GM19193 (cell line): ENCODE measurements at regions not wholly inside any gene's neighbourhood (a gene's known extent, or its start where the extent isn't known, plus 50 kb on each side); places are given as distances from the start of the nearest gene placed in this dataset.
A peak's percentile ranks its signal among the peaks of the same experiment; 100 is the strongest.

Experiments
- POLR2A ChIP-seq: IDR thresholded peaks from 4 replicates; pipeline ENCODE4 v1.6.1; 2011; ENCODE audit not compliant: insufficient read depth, insufficient read length; ENCODE audit errors: extremely low read depth

DNA sequence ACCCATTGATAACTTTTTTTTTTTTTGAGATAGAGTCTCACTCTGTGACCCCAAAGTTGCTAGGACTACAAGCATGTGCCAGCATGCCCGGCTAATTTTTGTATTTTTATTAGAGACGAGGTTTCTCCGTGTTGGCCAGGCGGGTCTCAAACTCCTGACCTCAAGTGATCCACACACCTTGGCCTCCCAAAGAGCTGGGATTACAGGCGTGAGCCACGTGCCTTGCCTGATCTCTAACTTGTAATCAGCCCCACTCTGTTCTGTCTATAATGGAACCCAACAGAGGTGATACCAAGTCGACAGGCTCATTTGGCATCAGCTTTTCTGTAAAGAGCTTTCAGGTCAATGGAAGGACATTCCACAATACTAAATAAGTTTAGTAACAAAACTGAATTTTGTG, 99.4 kb downstream of the HFE start:
- TF ChIP-seq POLR2A = no peak

DNA sequence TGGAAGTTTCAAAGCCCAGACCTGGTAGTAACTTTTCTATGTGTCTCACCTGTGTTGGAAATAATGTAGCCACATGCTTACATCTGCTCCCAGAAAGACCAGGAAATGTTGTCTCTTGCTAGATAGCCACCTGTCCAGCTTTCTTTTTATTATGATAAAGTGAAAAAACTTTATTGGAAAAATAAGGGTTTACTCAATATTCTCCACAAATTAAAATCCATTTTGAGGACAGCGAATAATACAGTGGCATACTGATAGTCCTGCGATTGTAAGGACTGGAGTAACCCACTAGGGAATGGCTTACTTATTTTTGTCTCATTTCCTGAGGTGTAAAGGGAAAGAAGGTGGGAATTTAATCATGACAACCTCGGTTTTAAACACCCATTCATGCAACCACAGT, 100.1 kb downstream of the HFE start:
- TF ChIP-seq POLR2A = no peak

DNA sequence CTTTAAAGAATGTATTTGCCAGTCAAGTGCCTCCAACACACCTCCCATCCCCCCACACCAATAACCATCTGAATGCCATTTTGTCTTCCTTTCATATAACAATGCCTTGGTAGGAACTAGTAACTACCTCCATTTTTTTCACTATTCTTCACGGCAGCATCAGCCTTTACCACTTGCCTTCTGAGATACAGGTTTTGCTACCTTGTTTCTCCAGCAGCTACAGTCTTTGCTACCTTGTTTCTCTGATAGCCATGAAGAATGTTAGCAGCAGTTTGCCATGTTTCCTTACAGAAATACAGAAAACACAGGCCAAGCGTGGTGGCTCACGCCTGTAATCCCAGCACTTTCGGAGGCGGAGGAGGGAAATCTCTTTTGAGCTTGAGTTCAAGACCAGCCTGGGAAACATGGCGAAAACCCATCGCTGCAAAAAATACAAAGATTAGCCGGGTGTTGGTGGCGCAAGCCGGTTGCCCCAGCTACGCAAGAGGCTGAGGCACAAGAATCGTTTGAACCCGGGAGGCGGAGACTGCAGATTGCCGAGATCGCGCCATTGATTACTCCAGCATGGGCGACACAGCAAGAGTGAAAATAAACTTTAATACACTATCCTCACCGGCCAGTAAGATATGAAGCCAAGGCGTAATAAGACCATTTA, 100.9 kb downstream of the HFE start:
- TF ChIP-seq POLR2A = no peak

DNA sequence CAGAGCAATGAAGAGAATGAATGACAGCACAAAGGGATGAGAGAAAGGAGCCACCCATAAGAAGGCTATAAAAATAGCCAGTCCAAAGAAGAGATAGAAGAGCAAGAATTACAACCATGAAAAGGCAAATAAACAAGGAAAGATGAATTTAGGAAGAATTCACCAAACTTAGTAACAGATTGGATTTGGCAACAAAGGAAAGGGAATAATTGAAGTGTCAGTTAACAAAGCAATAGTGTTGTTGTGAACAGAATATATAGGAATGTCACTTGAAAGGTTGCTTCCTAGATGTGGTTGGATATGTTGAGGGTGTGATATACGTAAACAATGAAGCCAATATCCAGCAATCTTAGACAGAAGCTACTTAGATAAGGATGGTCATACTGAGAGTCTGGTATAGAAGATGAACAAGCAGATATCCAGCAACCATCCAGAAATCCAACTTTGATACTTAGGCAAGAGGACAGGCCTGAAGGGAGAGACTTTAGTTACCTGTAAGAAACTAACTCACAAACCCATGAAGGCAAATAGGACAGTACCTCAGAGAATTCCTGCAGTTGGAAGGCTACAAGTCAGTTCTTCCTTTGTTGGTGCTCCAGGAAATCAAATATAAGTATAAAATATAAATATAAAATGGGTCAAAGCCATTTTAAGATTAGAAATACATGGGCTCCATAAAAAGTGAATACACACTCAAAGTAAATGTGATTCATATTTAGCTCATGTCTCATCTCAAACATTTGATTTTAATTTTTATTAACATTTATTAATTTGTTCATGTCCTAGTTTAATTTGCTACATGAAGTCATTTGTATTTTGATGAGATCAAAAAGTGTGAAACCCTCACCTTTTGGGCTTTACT, 106.5 kb downstream of the HFE start:
- no peak for TF ChIP-seq POLR2A

DNA sequence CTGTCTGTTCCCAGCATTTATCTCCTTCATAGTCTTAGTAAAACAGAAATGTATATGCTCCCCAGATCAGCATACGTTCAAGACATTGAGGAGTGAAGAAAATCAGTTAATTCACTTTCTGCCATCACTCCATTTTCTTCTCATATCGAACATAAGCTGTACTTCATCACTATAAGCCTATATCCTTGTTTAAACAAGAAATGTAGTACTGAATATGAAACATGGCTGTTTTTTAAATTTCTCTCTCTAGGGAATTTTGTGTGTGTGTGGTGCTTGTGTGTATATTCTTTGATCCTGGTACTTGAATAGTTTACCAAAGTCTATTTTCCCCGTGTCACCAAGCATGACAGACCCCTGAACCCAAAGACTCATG, 107.1 kb downstream of the HFE start:
- TF ChIP-seq POLR2A = no peak

DNA sequence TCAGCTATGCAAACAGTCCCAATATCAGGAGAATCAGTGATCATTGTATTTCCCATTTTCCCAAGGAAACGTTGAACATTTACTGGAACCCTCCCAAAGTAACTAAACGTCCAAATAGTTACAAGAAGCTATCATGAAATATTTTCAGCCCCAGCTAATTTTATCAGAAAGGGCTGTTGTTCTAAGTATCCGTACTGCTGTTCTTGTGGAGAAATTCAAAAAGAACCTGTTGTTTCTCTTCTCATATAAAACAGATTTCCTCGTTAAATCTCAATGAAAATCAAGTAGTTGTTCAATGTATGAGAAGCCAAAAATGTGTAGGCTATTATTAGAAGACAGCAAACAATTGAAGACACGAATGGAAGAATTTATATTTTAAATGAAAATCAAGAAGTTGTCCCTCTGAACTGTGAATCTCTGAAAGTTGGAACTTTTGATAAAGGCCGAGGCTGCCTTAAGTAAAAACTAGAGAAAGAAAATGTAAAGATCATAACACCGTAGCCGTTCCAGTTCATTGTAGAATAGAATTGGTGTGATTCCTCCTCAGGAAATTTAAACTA, 107.7 kb downstream of the HFE start:
- no peak for TF ChIP-seq POLR2A

DNA sequence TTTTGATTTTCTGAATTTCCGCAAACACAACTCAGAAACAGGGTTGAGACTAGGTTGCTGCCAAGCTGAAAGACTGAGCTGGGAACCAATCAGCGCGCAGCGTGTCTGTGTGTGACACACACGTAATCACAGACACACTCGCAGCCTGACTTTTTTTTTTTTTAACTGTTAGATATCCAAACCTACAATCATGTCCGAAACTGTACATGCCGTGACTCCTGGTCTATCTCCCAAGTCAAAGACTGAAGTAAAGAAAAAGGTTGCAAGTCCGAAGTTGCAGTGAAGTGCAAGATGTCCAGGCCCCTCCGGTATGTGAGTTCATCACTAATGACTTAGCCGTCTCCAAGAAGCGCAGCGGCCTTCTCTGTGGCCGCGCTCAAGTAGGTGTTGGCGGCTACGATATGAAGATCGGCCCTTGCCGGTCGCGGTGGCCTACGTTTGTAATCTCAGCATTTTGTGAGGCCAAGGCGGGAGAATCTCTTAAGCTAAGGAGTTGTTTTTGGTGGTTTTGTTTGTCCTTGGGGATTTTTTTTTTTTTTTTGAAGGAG, 108.2 kb downstream of the HFE start:
- TF ChIP-seq POLR2A = peak; percentile 66

DNA sequence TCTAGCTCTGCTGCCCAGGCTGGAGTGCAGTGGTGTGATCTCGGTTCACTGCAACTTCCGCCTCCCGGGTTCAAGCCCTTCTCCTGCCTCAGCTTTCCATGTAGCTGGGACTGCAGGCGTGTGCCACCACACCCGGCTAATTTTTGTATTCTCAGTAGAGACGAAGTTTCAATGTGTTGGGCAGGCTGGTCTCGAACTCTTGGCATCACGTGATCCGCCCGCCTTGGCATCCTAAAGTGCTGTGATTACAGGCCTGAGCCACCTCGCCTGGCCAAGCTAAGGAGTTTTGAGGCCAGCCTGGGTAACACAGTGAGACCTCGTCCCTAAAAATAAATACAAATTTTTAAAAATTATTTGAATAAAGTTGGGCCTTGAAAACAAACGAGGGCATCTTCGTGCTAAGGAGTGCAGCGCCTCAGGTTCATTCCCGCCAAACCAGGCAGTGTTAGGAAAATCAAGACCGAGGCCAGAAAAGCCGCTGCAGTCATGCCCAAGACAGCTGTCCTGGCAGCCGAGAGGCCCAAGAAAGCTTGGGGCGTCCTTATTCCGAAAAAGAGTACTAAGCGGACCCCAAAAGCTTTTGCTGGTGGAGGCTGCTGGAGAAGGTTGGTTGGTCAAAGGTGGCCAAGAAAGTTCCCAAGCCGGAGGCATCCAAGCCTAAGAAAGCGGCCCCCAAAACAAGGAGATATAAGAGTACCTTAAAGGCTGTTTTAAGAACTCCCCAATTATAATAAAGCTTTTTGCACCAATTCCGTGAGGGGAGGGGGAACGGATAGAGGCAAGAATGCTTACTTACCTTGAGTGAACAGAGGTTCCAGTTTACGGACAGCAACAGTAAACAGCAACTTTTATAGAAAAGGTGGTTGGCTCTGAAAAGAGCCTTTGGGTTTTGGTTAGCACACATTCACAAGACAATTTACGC, 109.0 kb downstream of the HFE start:
- TF ChIP-seq POLR2A = no peak

DNA sequence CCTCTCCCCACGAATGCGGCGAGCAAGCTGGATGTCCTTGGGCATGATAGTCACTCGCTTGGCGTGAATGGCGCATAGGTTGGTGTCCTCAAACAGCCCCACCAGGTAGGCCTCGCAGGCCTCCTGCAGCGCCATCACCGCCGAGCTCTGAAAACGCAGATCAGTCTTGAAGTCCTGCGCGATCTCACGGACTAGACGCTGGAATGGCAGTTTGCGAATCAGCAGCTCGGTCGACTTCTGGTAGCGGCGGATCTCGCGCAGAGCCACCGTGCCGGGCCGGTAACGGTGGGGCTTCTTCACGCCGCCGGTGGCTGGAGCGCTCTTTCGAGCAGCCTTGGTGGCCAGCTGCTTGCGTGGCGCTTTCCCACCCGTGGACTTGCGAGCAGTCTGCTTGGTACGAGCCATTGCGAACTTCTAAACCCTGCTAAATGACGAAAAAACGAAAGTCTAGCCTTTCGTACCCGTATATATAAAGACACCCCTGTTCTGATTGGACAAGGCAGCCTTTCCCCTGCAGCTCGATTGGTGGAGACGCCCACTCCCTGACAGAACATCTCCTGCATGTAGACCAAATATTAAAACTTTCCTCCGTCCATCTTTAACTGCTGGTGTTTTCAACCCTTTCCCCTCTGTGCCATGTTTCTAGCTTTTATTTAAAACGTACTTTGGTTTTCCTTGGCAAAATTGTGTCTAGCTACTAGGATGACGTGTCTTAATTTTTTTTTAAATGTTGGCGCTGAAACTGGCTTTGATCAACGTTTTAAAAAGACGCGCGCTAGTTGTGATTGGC, 109.8 kb downstream of the HFE start:
- TF ChIP-seq POLR2A = peak; percentile 100

DNA sequence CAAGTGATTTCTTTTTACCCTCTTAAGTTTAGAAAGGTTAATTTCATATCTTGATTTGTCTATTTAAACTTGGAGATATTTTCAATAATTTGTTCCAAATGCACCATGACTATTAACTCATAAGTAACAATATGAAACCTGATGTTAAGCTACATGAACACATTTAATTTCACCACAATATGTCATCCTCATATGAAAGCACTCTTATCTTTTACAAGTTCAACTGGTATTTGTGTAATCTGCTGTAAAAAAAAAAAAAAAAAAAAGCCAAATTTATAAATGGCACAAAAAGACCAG, 110.4 kb downstream of the HFE start:
- no peak for TF ChIP-seq POLR2A

DNA sequence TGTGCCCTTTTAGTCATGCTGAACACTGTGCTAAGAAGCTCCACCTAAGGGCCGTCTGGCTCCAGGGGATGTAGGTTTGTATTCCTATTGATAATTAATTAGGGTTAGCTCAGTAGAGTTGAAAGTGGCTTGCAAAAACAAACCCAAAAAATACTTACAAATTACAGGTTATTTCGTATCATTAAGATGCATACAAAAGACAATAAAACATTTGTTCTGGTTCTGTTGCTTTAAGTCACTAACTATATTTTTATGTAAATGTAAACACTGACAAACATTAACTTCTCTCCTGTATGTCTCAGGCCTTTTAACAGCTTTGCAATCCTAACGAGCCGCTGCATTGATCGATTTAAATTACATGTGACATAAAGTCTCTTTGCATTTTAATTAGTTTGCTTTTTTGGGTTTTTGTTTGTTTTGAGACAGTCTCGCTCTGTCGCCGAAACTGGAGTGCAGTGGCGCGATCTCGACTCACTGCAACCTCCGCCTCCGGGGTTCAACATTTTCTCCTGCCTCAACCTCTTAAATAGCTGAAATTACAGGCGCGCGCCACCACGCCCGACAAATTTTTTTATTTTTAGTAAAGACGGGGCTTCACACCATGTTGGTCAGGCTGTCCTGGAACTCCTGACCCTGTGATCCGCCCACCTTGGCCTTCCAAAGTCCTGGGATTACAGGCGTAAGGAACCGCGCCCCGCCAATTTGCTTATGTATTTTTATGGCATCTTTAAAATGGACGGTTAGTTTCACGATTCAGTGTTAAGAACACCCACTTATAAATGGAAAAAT, 110.9 kb downstream of the HFE start:
- TF ChIP-seq POLR2A = peak; percentile 6

DNA sequence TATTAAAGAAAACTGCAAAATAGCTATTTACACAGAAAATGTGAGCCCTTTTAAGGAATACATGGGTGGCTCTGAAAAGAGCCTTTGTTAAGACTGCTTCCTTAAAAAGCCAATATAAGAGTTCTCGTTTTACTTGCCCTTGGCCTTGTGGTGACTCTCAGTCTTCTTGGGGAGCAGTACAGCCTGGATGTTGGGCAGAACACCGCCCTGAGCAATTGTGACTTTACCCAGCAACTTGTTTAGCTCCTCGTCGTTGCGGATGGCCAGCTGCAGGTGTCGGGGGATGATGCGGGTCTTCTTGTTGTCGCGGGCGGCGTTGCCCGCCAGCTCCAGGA, 111.5 kb downstream of the HFE start:
- no peak for TF ChIP-seq POLR2A

DNA sequence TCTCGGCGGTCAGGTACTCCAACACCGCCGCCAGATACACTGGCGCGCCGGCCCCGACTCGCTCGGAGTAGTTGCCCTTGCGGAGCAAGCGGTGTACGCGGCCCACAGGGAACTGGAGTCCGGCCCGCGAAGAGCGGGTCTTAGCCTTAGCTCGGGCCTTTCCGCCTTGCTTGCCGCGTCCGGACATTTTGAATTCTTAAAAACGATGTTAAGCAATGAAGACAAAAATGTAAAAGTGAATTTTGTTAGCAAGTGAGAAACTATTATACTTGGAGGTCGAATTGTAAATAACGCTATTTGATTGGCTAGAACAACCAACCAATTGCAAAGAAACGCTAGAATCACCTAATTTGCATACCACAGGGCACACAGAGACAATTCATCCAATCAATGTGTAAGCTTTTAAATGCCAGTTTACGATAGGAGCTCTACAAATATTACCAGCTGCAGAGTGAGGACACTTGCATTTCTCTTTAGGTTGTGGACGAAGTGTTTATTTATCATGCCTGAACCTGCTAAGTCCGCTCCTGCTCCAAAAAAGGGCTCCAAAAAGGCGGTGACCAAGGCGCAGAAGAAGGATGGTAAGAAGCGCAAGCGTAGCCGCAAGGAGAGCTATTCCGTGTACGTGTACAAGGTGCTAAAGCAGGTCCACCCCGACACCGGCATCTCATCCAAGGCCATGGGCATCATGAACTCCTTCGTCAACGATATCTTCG, 112.0 kb downstream of the HFE start:
- TF ChIP-seq POLR2A = peak; percentile 91
